Hepatocyte (in vitro differentiated cells): ENCODE measurements at regions not wholly inside any gene's neighbourhood (a gene's known extent, or its start where the extent isn't known, plus 50 kb on each side); places are given as distances from the start of the nearest gene placed in this dataset.

ENCODE experiments used
- DNase-seq: peaks from one replicate; pipeline ENCODE4 v3.0.0-alpha.2; 2016; ENCODE audit warnings: low spot score
- H2AFZ ChIP-seq: fragments of 200-600 bp; sonication (generic); 2 replicates; pipeline ENCODE4 v1.6.0; 2016; ENCODE audit warnings: antibody characterized with exemption, mild to moderate bottlenecking
- H3K27ac ChIP-seq: fragments of 200-600 bp; sonication (generic); 2 replicates; pipeline ENCODE4 v1.5.1; 2016; ENCODE audit warnings: mild to moderate bottlenecking
- H3K27me3 ChIP-seq: fragments of 200-600 bp; sonication (generic); 2 replicates; pipeline ENCODE4 v1.6.1; 2016
- H3K36me3 ChIP-seq: fragments of 200-600 bp; sonication (generic); replicated peaks from 2 replicates; pipeline ENCODE4 v1.5.1; 2016; ENCODE audit warnings: low read depth; ENCODE audit not compliant: insufficient read depth
- H3K4me1 ChIP-seq: fragments of 200-600 bp; sonication (generic); 2 replicates; pipeline ENCODE4 v1.5.1; 2016; ENCODE audit warnings: mild to moderate bottlenecking, moderate library complexity; ENCODE audit not compliant: insufficient read depth
- H3K4me2 ChIP-seq: fragments of 200-600 bp; sonication (generic); 2 replicates; pipeline ENCODE4 v1.6.0; 2016
- H3K4me3 ChIP-seq: fragments of 200-600 bp; sonication (generic); 2 replicates; pipeline ENCODE4 v1.5.1; 2016; ENCODE audit warnings: mild to moderate bottlenecking
- H3K79me2 ChIP-seq: fragments of 200-600 bp; sonication (generic); 2 replicates; pipeline ENCODE4 v1.6.0; 2017; ENCODE audit warnings: mild to moderate bottlenecking
- H3K9me2 ChIP-seq: fragments of 200-600 bp; sonication (generic); replicated peaks from 2 replicates; pipeline ENCODE4 v1.6.0; 2017; ENCODE audit warnings: mild to moderate bottlenecking; ENCODE audit not compliant: insufficient read depth
- H3K9me3 ChIP-seq: fragments of 200-600 bp; sonication (generic); 2 replicates; pipeline ENCODE4 v1.5.1; 2016; ENCODE audit warnings: low read depth, mild to moderate bottlenecking
- H4K20me1 ChIP-seq: fragments of 200-600 bp; sonication (generic); 2 replicates; pipeline ENCODE4 v1.6.0; 2016; ENCODE audit warnings: mild to moderate bottlenecking; ENCODE audit not compliant: insufficient read depth, poor library complexity, severe bottlenecking
- EZH2 ChIP-seq: fragments of 200-600 bp; sonication (generic); IDR thresholded peaks from 2 replicates; pipeline ENCODE4 v1.6.1; 2016; ENCODE audit warnings: antibody characterized with exemption, mild to moderate bottlenecking, borderline replicate concordance
- EZH2phosphoT487 ChIP-seq: fragments of 200-600 bp; sonication (generic); IDR thresholded peaks from one replicate; pipeline ENCODE4 v1.6.1; 2018; ENCODE audit warnings: antibody characterized with exemption, mild to moderate bottlenecking, low read depth, moderate library complexity; ENCODE audit not compliant: unreplicated experiment, severe bottlenecking
- WGBS: methylation state at CpG from one replicate; pipeline ENCODE4 v1.1.6; 2016; ENCODE audit warnings: low lambda C conversion rate; ENCODE audit errors: missing lambda C conversion rate; 5-methylcytosine and 5-hydroxymethylcytosine counted together
- TF ChIP-seq, protein P1 (sequence below): fragments of 200-600 bp; sonication (generic); IDR thresholded peaks from 2 replicates; pipeline ENCODE4 v1.5.1; 2016; ENCODE audit warnings: antibody characterized with exemption, mild to moderate bottlenecking; ENCODE audit not compliant: poor library complexity

DNA sequence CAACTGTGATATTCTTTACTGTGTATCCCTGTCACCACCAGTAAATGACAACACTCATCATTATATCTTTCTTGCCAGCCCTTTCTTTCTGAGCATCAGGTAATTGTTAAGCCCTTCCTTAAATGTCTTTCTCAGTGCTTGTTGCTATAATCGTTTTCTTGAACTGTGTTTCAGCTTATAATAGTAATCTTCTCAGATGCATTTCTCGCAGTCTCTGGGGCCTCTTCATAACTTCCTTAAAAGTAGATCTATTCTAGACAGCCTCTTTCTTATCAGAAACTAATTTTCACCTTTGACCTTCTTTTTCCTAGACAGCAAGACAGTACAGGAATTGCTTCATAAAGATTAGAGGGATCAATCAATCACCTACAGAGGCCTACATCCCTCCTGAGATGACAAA is 648.1 kb downstream of the CPS1 start:
- TF ChIP-seq EZH2phosphoT487 (no peak), EZH2 (no peak)
- TF ChIP-seq, protein P1, sequence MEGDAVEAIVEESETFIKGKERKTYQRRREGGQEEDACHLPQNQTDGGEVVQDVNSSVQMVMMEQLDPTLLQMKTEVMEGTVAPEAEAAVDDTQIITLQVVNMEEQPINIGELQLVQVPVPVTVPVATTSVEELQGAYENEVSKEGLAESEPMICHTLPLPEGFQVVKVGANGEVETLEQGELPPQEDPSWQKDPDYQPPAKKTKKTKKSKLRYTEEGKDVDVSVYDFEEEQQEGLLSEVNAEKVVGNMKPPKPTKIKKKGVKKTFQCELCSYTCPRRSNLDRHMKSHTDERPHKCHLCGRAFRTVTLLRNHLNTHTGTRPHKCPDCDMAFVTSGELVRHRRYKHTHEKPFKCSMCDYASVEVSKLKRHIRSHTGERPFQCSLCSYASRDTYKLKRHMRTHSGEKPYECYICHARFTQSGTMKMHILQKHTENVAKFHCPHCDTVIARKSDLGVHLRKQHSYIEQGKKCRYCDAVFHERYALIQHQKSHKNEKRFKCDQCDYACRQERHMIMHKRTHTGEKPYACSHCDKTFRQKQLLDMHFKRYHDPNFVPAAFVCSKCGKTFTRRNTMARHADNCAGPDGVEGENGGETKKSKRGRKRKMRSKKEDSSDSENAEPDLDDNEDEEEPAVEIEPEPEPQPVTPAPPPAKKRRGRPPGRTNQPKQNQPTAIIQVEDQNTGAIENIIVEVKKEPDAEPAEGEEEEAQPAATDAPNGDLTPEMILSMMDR: no peak
- Histone ChIP-seq H3K27ac (no peak overlapping the region), H3K27me3 (no peaks in the 10 kb centered on the region), H3K9me3 (no peaks in the 10 kb centered on the region), H3K4me3 (no peak overlapping the region), H3K36me3 (no peaks in the 10 kb centered on the region), H4K20me1 (no peaks in the 10 kb centered on the region), H2AFZ (no peak overlapping the region), H3K4me2 (no peak overlapping the region), H3K9me2 (no peaks in the 10 kb centered on the region), H3K79me2 (no peaks in the 10 kb centered on the region), H3K4me1 (no peaks in the 10 kb centered on the region)
- no peak for DNase-seq
- WGBS: 65% methylated on average over 2 of the region's 2 CpGs

DNA sequence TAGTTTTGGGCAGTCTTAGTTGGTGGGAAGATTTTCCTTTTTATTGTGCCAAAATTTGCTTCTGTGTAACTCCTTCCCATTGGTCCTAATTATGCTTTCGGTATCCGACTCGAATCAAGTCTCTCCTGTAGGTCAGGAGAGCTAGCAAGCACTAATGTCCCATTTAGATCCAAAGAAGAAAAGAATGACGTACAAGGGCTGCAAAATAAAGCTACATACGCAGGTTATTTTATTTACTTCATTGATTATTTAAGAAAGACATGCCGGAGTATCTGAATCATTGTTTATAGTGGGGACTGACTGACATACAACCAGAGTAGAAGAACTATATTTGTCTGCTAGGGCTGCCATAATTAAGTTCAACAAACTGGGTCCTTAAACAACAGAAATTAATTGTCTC is 648.5 kb downstream of the CPS1 start:
- no peaks in the 10 kb centered on the region for H3K36me3 ChIP-seq
- no peak overlapping the region for H3K4me3 ChIP-seq
- H3K79me2 ChIP-seq: no peaks in the 10 kb centered on the region
- H4K20me1 ChIP-seq: no peaks in the 10 kb centered on the region
- no peaks in the 10 kb centered on the region for H3K27me3 ChIP-seq
- no peak for DNase-seq
- H2AFZ ChIP-seq: no peak overlapping the region
- no peaks in the 10 kb centered on the region for H3K4me1 ChIP-seq
- H3K4me2 ChIP-seq: no peak overlapping the region
- no peak for TF ChIP-seq EZH2
- TF ChIP-seq, protein P1: no peak
- TF ChIP-seq EZH2phosphoT487: no peak
- no peaks in the 10 kb centered on the region for H3K9me2 ChIP-seq
- no peaks in the 10 kb centered on the region for H3K9me3 ChIP-seq
- no peak overlapping the region for H3K27ac ChIP-seq
- WGBS: 97% methylated on average over 6 of the region's 6 CpGs

GRCh38 chr2:211205358-211205757 is 649.0 kb downstream of the CPS1 start:
- WGBS: 82% methylated on average over 1 of the region's 1 CpG
- no peaks in the 10 kb centered on the region for H3K79me2 ChIP-seq

More at GRCh38 chr2:211205358-211205757, 649.0 kb downstream of the CPS1 start:
- H3K27me3 ChIP-seq: no peaks in the 10 kb centered on the region
- H3K36me3 ChIP-seq: no peaks in the 10 kb centered on the region
- H2AFZ ChIP-seq: no peak overlapping the region
- H3K4me1 ChIP-seq: no peaks in the 10 kb centered on the region
- no peaks in the 10 kb centered on the region for H3K9me2 ChIP-seq
- no peaks in the 10 kb centered on the region for H3K9me3 ChIP-seq
- TF ChIP-seq, protein P1: no peak
- TF ChIP-seq EZH2 (no peak), EZH2phosphoT487 (no peak)
- H4K20me1 ChIP-seq: no peaks in the 10 kb centered on the region
- no peak for DNase-seq
- no peak overlapping the region for H3K4me3 ChIP-seq
- no peak overlapping the region for H3K4me2 ChIP-seq
- no peak overlapping the region for H3K27ac ChIP-seq
